Brain microvascular endothelial cell (primary cell): ENCODE measurements at regions not wholly inside any gene's neighbourhood (a gene's known extent, or its start where the extent isn't known, plus 50 kb on each side); places are given as distances from the start of the nearest gene placed in this dataset.

Experiments used
- DNase-seq: peaks from one replicate; pipeline ENCODE4 v3.0.0-alpha.2; 2020
- H3K27ac ChIP-seq: fragments of 250-450 bp; sonication (Bioruptor Pico); 2 replicates; pipeline ENCODE4 v1.5.1; 2020; ENCODE audit warnings: mild to moderate bottlenecking, moderate library complexity
- H3K27me3 ChIP-seq: fragments of 250-450 bp; sonication (Bioruptor Pico); replicated peaks from 2 replicates; pipeline ENCODE4 v1.5.1; 2020; ENCODE audit warnings: mild to moderate bottlenecking
- H3K36me3 ChIP-seq: fragments of 250-450 bp; sonication (Bioruptor Pico); replicated peaks from 2 replicates; pipeline ENCODE4 v1.5.1; 2020; ENCODE audit warnings: mild to moderate bottlenecking
- H3K4me3 ChIP-seq: 2 replicates; pipeline ENCODE4 v1.5.1; 2011; ENCODE audit warnings: low read depth, mild to moderate bottlenecking, control low read depth, low read length, moderate library complexity
- CTCF ChIP-seq: IDR thresholded peaks from 2 replicates; pipeline ENCODE4 v1.5.1; 2011; ENCODE audit warnings: low read depth, mild to moderate bottlenecking, moderate library complexity, low read length, control low read depth, inconsistent platforms; ENCODE audit errors: missing control alignments
- in situ Hi-C: cut with HindIII; loops from 2 replicates; pipeline ENCODE4 v1.10.0; 2017; ENCODE audit warnings: low sequenced_read_pairs, low pct_ligation_motif_present

GRCh38 chr3:105274536-105274935 is 92.2 kb upstream of the ALCAM start:
- no peak for TF ChIP-seq CTCF
- Histone ChIP-seq H3K27ac (peak overlapping the region; percentile 23), H3K36me3 (no peaks in the 10 kb centered on the region), H3K4me3 (no peak overlapping the region), H3K27me3 (no peaks in the 10 kb centered on the region)
- in situ Hi-C loops: no loop called here
- no peak for DNase-seq

GRCh38 chr3:105274958-105275357 is 91.8 kb upstream of the ALCAM start:
- Histone ChIP-seq H3K4me3 (no peak overlapping the region), H3K27me3 (no peaks in the 10 kb centered on the region), H3K36me3 (no peaks in the 10 kb centered on the region), H3K27ac (peak overlapping the region; percentile 23)
- in situ Hi-C loops: no loop called here
- DNase-seq: peak; percentile 67
- TF ChIP-seq CTCF: no peak

GRCh38 chr3:105277656-105278055 is 89.1 kb upstream of the ALCAM start:
- no peaks in the 10 kb centered on the region for H3K36me3 ChIP-seq
- in situ Hi-C loops: no loop called here
- TF ChIP-seq CTCF: no peak
- H3K27me3 ChIP-seq: no peaks in the 10 kb centered on the region
- no peak for DNase-seq
- no peak overlapping the region for H3K4me3 ChIP-seq
- no peak overlapping the region for H3K27ac ChIP-seq

- no peak for TF ChIP-seq CTCF
- Histone ChIP-seq H3K27me3 (no peaks in the 10 kb centered on the region), H3K4me3 (no peak overlapping the region), H3K27ac (no peak overlapping the region), H3K36me3 (no peaks in the 10 kb centered on the region)
- no peak for DNase-seq
- in situ Hi-C loops: no loop called here
Observed at GRCh38 chr3:105278688-105279087, 88.0 kb upstream of the ALCAM start.

- Histone ChIP-seq H3K36me3 (no peaks in the 10 kb centered on the region), H3K4me3 (no peak overlapping the region), H3K27ac (no peak overlapping the region), H3K27me3 (no peaks in the 10 kb centered on the region)
- in situ Hi-C loops: no loop called here
- no peak for TF ChIP-seq CTCF
- DNase-seq: no peak
Observed at GRCh38 chr3:105281989-105282388, 84.7 kb upstream of the ALCAM start.

- no peak overlapping the region for H3K27ac ChIP-seq
- H3K27me3 ChIP-seq: no peaks in the 10 kb centered on the region
- DNase-seq: no peak
- H3K36me3 ChIP-seq: no peaks in the 10 kb centered on the region
- in situ Hi-C loops: no loop called here
- no peak for TF ChIP-seq CTCF
- H3K4me3 ChIP-seq: no peak overlapping the region
Observed at GRCh38 chr3:105284876-105285275, 81.8 kb upstream of the ALCAM start.
